Keratinocyte (primary cell): ENCODE measurements at regions not wholly inside any gene's neighbourhood (a gene's known extent, or its start where the extent isn't known, plus 50 kb on each side); places are given as distances from the start of the nearest gene placed in this dataset.

Source experiments
- CTCF ChIP-seq, 3 experiments: IDR thresholded peaks in 1 of 3; conservative IDR thresholded peaks in 1 of 3; optimal IDR thresholded peaks in 1 of 3; 2 replicates in 2 of 3; 3 replicates in 1 of 3; pipeline versions ENCODE3 to v1.5.1; 2011; ENCODE audit warnings: low read length in 3 of 3, mild to moderate bottlenecking in 3 of 3, moderate library complexity in 2 of 3, control low read depth in 1 of 3, inconsistent platforms in 1 of 3; ENCODE audit not compliant: insufficient read depth in 2 of 3; ENCODE audit errors: extremely low read depth in 1 of 3
- EZH2 ChIP-seq: IDR thresholded peaks from one replicate; pipeline ENCODE4 v1.6.1; 2012; ENCODE audit warnings: inconsistent platforms, mild to moderate bottlenecking, low read length, moderate library complexity

DNA sequence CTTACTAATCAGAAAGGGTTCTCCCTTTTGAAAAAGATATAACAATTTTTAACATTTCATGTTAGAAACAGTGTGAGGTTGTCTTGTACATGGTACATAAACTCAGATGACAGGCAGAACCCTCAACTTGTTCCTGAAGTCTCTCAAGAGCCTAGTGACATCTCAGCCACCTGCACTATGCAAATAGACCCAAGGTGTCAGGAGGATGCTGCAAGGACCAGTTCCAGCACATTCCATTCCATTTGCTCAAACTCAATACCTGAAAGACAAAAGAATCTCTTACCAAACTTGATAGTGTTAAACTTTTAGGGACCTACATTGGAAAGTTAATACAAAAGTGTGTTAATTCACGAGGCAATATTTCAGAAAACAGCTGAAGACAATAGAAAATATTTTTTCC, 544.6 kb downstream of the CETN3 start:
- TF ChIP-seq CTCF (optimal IDR thresholded peaks at IDR 0.05 in 1 of 3, IDR thresholded peaks at IDR 0.05 in 1 of 3, conservative IDR thresholded peaks at IDR 0.05 in 1 of 3; ENCODE audit: extremely low read depth in 1 of 3, insufficient read depth in 2 of 3, low read length in 3 of 3) (no peak), EZH2 (no peak)
